Endometrial microvascular endothelial cells (primary cell): ENCODE measurements at regions not wholly inside any gene's neighbourhood (a gene's known extent, or its start where the extent isn't known, plus 50 kb on each side); places are given as distances from the start of the nearest gene placed in this dataset.

Experiments
- in situ Hi-C: cut with HindIII; loops from 2 replicates; pipeline ENCODE4 v1.10.0; 2017; ENCODE audit warnings: low sequenced_read_pairs, low pct_unique_long_range_greater_than_20kb; ENCODE audit errors: inconsistent ontology term

DNA sequence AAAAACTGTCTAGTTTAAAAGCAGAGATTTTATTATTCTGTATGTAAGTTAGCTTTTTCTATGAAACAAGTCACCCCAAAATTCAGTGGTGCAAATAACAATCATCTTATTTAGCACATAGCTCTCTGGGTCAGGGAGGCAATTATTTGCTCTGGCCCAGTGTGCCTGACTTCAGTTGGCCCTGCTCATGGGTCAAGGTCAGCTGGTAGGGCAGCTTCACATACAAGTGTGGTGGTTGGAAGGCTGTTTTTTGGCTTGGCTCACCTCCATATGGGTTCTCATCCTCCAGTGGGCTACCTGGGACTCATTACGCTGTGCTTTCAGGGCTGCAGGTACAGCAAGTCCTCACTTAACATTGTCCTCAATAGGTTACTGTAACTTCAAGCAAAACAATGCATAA is 228.6 kb downstream of the NR2F2 start:
- in situ Hi-C loops = no loop called here

DNA sequence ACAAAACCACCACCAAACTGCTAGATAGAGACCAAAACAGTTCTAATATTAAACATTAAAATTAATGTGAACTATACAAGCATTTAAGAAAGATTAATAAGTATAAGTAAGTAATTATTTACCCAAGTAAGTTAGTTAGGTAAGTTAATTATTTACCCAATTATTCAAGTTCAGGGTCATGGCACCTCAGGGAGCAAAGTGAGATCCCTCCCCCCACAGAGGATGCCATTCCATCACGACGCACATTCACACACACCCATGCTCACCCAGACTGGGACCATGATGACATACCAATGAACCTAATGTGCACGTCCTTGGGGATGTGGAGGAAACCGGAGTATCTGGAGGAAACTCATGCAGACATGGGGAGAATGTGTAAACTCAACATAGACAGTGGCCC is 229.1 kb downstream of the NR2F2 start:
- in situ Hi-C loops = no loop called here

DNA sequence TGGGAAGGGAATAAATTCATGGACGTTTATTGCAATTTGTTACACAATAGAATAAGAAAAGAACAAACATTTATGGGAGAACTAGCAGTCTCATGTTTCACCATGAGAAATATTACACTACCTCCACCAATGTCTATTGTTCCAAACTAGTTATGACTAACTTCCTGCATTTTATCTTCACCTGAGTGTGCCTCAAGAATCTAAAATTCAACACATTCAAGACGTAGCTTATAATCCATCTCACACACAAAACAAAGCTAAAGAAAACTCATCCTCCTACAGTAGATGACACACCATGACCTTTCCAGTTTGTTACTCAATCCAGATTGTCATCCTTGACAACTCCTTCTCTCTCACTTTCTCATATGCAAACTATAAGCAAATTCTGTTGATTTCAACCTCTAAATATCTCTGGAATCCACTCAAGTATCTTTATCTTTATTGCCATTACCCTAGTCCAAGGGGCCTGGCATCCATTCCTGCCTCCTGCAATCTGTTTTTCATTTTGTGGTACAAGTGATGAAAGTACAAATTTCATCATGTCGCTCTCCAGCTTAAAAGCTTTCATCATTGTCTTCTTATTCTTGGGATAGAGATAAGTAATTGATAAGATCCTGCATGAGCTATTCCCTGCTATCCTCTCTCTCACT is 229.9 kb downstream of the NR2F2 start:
- in situ Hi-C loops = no loop called here

DNA sequence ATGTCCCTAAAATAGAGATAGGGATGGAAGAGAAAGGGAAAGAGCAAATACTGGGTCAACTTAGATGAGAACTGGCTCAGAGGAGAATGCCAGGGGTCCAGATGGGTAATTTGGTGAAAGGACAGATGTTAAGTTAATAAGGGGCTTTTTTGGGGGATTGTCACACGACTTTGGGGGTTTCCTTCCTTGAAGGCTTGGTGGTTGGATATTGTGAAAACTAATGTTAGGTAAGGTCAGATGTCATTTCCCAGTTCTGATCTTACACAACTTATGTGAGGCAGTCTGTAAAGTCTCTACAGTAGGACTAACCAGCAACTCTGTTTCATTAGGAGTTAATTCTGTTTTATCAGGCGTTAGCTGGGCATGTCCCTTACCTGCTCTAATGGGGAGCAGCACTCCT is 231.1 kb downstream of the NR2F2 start:
- in situ Hi-C loops = no loop called here

DNA sequence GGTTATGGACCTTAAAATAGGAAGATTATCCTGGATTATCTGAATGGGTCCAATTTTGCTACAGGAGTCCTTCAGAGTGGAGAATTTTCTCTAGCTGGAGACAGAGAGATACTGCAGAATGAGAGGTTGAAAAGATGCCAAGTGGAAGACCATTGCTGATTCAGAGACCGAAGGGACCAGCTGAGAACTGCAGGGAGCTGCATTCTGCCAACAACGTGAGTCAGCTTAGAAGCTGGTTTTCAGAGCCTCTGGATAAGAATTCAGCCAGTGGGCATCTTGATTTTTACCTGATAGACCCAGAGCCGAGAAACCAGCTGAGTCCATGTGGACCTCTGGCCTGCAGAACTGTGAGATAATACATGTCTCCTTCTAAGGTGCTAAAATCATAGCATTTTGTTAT is 234.0 kb downstream of the NR2F2 start:
- in situ Hi-C loops = no loop called here

DNA sequence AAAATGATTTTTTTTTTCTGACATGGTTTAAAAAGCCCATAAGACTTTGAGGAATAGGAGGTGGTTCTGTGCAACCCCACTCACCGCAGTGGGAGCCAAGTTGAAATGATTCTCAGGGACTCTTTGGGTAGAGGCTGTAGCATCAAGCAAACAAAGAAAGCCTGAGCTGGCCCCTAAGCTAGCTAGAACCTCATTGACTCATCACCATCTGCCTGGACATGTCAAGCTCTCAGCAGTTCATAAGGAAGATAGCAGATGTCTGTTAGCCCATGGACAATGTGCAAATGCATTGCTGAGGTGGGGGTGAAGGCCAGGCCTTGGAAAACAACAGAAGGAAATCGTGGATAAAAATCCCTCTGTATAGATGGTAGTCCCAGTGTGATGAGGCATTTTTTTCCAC is 234.8 kb downstream of the NR2F2 start:
- in situ Hi-C loops = no loop called here

DNA sequence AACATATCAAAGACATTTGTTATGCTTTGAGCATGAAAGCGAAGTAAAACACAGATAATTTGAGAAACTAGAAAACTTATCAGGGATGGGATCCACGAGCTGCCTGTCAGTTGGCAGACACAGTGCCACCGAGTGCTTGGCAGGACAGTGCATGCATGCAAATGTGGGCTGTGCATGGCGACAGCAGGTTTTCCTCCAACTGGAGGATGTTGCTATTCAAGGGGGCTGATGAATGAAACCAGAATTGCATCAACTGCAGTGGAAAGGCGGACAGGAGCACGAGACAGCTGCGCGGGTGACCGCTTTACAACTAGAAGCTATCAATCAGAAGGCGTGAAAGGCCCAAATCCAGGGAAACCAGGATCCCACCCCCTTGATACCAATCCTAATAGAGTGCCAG is 244.3 kb downstream of the NR2F2 start:
- in situ Hi-C loops = no loop called here

DNA sequence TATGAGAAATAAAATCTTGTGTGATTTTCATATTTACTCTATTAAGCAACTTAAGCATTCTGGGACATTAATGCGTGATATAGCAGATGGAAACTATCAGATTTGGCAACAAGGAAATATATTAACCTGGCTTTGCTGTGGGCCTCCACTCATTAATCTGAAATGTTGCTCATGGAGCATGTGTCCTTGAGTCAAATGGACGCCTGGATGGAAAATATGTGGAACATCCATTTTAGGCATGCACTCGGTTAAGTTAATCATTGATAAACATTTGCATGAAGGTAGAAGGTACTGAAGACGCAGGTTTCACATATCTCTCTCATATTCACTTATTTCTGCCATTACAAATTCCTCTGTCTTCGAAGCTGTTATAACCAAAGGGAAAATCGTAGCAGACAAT is 246.1 kb downstream of the NR2F2 start:
- in situ Hi-C loops = no loop called here

DNA sequence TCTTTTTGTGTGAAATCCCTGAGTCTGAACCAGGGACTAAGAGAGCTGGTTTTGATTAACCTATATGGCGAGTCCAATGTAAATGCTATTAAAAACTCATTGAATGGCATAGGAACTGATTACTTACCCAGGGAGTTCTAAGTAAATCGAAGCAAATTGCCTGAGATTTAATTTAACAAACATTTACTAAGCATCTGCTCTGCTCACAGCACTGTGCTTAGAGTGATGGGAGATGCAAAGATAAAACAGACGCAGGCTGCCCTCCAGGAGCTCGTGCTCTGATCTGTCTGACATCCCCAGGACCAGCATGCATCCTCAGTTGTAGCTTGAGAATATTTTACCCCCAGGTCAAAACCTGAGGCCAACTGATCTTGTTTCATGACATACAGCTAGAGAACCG is 247.9 kb downstream of the NR2F2 start:
- in situ Hi-C loops = no loop called here

DNA sequence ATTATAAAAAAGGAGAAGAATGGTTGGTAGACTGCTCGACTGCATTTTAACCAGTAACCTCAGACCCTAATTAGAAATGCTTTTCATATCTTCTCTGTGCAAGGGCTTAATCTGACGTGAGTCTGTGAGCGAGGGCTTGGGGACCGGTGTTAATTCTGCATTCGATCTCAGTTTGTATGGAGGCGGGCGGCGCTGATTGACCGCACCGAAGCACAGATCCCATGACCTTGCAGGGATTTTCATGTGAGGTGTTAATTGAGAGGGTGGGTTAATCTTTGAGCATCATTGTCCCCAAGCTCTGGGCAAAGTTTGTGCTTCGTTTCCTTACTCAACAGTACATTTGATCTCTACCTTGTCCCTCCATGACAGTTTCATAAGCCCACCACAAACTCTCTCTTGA is 250.9 kb downstream of the NR2F2 start:
- in situ Hi-C loops = no loop called here

DNA sequence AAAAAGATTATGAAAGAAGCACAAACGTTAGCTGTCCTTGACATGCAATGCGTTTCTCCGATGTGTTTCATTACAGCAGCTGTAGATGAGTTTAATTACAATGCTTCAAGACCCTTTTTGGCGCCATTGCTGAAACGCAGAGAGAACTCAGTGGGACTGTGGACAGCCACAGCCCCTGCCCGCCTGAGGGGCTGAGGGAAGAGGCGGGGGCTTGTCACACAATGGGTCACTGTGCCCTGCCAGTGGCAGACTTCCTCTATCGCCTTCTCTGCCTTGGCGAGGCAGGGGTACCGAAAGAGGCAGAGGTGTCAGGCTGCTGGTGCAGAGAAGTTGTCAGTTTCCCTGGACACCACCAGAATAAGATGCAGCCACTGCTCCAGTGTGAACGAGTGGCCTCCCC is 252.0 kb downstream of the NR2F2 start:
- in situ Hi-C loops = no loop called here

DNA sequence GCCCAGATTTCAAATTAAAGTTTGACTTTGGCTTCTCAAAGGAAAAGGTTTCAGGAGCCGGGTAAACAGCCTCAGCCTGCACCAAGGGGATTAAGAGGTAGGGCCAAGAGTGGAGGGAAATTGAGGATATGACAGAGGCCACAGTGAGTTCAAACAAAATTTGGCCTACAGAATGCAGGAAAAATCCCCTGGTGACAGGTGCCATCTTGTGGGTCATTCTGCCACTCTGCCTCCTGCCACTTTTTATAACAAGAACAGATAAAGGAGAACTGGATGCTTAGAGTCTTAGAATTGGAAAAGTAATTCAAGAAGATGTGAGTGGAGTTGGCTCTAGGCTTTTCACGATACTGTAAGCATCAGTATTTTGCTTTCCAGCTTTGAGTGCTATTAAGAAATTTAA is 253.2 kb downstream of the NR2F2 start:
- in situ Hi-C loops = no loop called here

DNA sequence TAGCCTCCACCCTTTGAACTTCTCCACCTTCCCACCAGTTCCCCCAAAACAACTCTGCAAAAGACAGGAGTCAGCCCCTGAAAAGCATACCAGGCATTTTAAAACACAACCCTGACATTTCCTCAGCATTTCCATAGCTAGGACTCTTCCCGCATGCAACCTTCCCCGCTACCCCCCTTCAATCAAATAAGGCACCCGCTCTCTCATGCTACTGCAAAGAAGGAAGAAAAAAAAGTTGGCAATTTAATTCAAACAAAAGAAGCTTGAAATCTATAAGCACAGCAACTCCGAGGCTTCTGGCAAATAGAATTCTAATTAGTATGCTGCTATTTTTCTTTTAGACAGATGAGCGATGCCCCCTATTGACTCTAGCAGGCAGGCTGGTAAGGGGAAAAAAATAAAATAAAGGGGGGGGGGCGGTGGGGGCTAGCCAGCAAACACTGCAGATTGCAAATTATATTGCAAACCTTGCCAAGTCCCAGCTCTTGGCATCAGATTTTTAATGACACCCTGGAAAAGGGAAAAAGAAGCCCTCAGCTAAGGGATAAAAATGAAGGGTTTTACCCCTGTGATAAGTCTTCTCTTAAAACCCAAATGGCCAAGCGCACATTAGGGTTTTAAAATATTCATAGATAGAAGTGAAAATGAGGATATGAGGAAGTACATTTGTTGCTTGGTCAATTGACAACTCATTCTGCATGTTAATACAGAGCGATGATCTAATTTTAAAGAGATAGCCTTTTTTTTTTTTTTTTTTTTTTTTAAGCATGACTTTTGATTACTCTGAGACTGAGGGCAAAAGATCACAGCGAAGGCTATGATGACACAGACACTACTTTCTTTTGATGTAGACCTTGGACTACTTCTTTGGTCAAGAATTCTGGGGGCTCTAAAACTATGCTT is 255.2 kb downstream of the NR2F2 start:
- in situ Hi-C loops = no loop called here

DNA sequence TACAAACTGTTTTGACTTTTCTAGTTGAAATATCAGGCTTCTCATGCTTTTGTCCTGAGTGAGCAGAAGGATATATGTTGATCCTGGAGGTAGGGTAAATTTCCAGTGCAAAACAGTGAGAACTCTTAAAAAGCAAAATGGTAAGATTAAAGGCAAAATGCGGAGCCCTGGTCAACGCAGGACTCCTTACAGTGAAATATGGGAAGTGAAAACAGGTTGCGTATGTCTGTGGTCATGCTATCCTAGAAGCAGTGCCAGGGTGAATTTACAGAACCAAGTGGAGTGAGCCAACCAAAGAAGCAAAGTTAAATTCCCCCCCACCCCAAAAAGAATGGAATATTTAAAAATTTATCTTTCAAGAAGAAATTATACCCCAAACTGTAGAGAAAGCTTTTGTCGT is 256.4 kb downstream of the NR2F2 start:
- in situ Hi-C loops = no loop called here

DNA sequence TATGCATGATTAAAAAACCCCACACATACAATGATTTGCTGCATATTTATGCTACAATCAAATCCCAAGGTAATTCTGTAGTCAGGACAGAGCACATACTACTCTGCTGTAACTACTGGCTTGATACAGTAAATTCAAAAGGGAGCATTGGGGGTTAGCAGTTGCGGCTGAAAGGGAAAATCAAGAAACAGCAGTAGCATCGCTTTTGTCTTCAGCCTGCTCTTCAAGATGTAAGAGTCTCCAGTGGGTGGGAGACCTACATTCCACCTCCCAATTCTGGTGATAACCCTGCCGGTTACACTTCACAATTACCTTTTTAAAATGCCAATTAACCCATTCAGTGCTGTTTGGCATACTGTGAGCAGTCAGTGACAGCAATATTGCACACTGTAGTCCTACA is 259.4 kb downstream of the NR2F2 start:
- in situ Hi-C loops = no loop called here

DNA sequence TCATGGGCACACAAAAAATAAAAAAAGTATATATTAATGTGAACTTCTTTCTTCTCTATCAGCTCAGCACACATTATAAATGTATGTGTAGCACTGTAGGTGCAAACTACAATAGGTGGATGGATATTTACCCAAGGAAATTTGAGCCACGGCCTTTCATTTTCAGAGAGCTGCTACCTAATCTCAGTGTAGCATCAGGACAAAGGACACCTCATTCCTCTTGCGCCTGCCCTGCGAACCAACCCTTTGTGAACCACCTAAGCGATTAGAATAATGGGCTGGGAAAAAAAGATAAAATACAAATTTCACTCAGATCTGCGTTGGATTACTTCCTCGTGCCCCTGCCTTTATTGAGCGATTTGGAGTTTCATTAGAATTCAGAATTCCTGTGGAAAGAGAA is 263.2 kb downstream of the NR2F2 start:
- in situ Hi-C loops = no loop called here

DNA sequence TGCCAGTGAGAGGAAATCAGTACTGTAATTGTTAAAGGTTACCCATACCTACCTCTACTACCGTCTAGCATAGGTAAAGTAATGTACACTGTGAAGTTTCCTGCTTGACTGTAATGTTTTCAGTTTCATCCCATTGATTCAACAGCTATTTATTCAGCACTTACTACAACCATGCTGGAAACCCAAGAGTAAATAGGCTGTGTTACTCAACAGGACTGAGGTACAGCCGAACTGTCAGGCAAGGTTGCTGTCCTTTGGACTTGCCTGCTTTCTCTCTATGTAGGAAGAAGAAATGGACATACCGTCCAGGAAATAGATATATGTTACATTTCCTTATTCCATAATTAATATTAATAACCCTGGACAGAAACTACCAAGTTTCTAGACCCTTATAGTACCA is 265.5 kb downstream of the NR2F2 start:
- in situ Hi-C loops = no loop called here

DNA sequence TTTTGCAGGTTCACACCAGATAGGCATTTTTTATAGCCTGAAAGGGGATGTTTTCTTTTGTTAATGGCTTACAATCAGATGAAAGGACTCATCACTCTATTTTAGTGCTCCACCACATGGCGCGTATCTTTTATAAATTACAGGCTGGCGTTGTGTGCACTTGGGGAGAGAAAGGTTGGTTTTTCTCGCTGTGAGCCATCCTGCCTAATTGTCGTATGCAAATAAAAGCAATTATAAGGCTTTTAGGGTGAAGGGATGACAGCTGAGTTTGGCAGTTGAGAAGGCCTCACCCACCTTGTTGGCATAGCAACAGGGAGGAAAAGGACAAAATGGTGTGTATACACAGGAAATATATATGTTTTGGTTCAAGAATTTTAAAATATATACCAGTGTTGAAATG is 268.0 kb downstream of the NR2F2 start:
- in situ Hi-C loops = no loop called here

DNA sequence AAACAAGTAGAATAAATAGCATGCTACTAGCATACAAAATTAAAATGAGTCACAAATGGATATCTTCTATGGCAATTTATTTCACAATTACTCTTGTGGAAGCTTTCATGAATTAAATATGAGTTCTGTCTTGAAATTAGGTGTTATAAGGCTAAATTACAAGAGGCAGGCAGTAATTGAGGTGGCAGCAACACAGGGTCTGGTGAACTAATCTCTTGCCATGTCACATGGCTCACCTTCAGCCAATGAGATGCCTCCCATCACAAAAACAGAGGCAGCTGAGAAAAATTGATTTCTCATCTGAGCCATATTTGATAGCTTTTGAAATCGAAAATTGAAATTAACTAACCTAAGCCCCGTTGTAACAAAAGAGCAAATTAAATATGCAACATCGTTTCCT is 268.8 kb downstream of the NR2F2 start:
- in situ Hi-C loops = no loop called here

DNA sequence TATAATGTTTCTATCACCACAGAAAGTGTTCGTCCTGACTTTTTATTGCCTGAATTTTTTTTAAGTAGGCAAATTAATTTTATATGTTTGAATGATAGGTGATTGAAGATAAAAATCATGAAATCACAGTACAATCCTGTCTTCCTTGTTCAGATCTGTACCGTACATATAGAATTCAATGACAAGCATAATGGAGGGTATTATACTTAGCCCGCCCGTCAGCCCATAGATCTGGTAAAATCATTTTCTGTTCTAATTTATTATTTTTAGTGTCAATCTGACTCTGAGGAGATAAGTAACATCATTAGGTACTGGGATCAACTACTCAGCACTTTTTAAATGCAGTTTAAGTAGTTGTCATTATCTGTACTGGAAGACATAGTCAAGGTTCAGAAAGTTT is 269.9 kb downstream of the NR2F2 start:
- in situ Hi-C loops = no loop called here

DNA sequence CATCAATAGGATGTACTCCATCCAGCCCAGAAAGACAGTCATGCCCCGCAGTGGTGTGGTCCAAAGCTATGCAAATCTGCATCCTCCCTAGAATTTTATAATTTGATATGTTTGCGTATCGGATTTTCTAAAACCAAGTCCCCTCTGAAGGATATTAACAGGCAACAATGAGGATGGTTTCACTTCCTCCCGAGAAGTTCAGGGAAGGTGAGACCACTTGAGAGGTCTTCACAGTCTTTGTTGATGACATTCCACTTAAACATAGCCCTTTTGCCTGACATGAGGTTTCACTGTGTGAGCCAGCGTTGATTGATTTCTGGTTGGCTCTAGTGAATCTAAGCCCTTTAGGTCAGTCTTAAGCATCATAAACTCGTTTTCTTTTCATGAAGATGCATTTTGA is 276.1 kb downstream of the NR2F2 start:
- in situ Hi-C loops = no loop called here
